ENCODE measurements at regions not wholly inside any gene's neighbourhood (a gene's known extent, or its start where the extent isn't known, plus 50 kb on each side); places are given as distances from the start of the nearest gene placed in this dataset.
A peak's percentile ranks its signal among the peaks of the same experiment; 100 is the strongest.

GRCh38 chr2:64196963-64197362 is 52.7 kb upstream of the PELI1 start:
- no peak for DNase-seq

DNA sequence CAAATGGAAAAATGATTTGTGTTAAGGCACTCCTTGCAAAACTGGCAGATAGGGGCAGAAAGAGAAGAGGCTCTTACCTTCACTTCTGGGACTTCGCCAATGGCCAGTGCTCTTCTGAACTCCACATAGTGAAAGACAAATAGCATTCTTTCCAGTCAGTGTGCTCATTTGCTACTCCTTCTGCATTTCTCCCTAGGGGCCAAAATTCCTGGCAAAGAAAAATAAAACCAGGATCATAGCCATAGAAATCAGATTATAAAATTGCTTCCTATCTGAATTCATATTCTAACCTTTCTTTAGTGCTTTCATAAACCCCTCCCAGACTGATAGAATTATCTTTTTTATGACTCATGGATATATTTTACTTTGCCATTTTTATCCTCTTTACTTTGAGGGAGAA is 56.9 kb upstream of the PELI1 start:
- no peak for DNase-seq

GRCh38 chr2:64202206-64202845 is 58.1 kb upstream of the PELI1 start:
- peak; percentile 52 for DNase-seq

DNA sequence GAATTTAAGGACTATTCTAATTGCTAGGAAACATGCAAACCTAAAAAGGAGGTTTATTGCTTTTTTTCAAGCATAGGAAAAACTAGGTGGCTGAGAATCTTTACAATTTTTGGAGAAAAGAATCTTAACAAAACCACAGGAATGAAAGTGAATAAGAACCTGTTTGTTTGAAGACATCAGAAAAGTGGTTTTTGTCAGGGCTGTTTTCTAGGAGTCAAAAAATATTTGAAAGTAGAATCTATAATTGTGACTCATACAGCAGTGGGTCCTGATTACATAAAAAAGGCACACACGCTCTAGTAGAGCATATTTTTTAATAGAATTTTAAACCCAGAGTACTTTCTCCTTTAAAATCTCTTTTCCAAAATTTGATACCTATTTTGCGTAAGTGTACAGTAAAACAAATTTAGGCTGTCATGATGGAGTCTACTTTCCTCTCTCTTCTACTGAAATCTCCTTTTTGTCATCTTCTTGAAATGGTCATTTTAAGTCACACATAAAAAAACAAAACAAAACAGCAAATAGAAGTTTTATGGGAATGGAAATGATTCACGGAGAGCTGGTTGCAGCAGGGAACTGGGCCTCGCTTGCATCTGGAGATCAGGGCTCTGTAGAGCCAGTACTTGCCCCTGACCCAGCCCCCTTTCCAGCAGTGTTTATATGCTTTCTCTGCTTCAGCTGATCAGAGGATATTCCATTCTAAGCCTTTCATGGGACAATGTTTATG is 59.1 kb upstream of the PELI1 start:
- DNase-seq, result no peak

GRCh38 chr2:64203858-64204632 is 59.8 kb upstream of the PELI1 start:
- peak; percentile 83 for DNase-seq

- DNase-seq, result no peak
These were observed 60.5 kb upstream of the PELI1 start for GRCh38 chr2:64204703-64205102.

DNA sequence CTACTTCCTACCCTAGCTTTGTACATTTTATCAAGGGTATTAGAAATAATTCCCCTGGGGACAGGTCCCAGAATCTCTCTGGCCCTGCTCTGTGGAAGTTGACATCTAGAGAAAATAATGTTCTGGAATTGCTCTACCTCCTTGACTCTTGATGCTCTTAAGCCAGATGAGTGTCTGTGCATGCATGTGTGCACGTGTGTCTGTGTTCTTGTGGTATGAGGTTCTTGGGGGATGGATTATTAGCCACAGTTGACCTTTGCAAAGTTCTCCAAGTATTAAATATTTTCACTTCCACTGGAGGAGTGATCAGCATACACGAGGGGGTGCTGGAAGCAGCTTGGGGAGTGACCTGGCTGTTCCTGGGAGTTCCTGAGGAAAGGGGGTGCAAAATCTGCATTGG is 61.2 kb upstream of the PELI1 start:
- DNase-seq, result no peak

GRCh38 chr2:64207573-64207972 is 63.4 kb upstream of the PELI1 start:
- DNase-seq, result peak; percentile 59

DNA sequence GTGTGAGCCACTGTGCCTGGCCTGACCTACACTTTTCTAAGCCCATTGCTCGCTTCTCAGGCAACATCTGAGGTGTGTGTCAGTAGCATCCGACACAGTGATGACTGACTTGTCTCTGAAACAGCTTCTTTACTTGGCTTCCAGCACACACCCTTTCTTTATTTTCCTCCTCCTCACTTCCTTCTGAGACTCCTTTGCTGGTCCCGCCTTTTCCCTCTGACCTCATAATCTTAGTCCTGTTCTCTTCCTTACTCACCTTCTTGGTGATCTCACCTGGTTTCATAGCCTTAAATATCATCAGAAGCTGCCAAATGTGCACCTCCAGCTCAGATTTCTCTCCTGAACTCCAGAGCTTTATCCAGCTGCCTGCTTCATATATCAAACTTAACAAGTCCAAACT is 66.6 kb upstream of the PELI1 start:
- no peak for DNase-seq

GRCh38 chr2:64211276-64211921 is 67.2 kb upstream of the PELI1 start:
- DNase-seq, result no peak

DNA sequence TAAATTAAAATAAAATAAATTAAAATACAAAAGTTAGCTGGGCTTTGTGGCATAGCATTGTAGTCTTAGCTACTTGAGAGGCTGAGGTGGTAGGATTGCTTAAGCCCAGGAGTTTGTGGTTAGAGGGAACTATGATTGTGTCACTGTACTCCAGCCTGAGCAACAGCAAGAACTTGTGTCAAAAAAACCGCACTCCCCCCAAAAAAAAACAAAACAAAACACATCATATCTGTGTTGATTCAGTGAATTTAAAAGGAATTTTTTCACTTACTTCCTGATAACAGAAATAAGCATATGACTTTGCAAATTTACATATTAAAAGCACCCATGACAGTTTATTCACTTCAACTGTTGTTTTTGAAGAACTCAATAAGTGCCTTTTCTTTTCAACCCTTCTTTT is 68.1 kb upstream of the PELI1 start:
- peak; percentile 61 for DNase-seq

GRCh38 chr2:64212801-64213321 is 68.6 kb upstream of the PELI1 start:
- DNase-seq, result no peak

DNA sequence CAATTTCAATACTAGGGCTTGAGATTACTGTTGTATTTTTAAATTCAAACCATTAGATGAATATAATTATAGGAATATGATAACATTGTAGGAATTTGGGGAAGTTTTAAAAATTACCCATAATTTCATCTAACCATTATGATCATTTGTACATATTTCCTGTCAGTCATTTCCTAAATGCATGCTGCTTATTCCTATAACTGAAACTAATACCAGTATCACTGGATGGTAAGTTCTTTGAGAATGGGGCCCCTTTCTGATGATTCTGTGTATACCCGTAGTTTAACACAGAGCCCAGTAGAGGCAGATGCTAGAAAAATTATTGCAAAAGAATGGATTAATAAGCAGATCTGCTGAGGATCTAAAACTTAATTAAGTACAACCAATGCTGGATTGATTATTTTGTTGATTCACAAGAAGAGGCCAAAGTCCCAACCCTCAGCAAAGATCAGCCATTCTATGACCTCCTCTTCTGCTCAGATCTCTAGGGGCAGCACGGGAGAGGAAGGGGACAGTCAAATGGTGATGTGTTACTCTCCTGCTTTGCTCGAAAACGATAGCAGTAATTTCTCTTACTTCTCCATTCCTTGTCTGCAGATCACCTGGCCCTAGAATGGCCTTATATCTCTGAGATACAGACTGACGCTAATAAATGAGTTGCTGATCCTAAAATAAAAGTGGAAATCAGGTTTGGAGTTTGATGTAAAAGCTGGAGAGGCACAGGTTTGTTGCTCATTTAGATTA is 69.5 kb upstream of the PELI1 start:
- DNase-seq, result no peak

DNA sequence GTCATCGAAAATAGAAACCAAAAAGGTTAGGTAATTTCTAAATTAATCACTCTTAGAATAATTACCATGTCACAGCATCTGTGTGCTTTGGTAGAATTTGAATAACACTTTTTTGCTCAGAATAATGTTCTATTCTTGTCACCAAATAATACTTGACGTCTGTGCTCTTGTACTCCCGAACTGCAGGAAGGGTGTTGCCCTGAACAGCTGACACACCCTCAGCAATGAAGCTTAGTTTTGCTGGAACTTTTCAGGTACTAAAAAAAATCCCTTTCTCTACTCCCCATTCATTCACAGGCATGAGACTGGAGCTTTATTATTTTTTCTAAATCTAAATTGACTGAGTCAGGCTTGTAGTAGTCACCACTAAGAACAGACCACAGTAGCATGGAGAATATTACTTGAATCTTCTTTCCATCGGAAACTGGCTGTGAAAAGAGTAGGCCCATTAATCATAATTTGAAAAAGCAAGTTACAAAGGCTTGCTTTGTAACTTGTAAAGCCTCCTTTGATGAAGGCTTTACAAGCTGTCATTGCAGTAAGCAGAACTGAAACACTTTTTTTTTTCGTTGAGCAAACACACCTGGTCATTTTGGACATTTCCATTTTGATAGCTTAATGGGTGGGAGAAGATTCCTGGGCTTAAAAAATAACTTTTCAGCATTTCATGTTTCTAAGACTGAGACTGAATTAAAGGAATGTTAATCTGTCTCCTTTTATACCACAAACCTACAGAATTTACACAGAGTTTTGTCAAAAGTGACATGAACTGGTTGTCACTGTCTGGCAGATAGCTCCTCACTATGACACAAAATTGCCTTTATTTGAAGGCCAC is 70.3 kb upstream of the PELI1 start:
- peak; percentile 68 for DNase-seq

DNA sequence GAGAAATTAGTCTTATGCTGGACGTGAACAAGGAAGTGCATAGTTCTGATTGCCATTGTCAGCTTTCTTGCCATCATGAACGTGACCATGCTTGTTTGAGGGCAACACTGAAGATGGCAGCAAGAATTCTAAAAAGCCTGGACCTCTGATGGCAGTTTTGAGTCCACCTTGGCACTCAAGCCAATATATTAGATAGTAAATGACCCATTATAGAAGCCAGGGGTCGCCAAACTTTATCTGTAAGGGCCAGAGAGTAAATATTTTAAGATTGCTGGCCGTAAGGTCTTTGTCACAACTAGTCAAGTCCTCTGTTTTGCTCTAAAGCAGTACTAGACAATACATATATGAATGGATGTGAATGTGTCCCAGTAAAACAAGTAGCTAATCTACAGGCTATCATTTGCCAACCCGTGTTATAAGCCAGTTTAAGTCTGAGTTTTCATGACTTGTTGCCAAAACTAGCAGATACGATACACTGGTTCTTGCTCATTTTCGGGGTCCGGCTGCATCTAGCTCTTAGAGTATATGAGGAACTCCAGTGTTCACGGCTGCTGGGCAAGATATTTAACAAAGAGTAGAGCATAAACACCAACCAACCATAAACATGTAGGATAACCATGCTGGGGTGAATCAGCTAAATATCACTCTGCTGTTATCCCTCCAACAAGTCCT is 73.1 kb upstream of the PELI1 start:
- no peak for DNase-seq

DNA sequence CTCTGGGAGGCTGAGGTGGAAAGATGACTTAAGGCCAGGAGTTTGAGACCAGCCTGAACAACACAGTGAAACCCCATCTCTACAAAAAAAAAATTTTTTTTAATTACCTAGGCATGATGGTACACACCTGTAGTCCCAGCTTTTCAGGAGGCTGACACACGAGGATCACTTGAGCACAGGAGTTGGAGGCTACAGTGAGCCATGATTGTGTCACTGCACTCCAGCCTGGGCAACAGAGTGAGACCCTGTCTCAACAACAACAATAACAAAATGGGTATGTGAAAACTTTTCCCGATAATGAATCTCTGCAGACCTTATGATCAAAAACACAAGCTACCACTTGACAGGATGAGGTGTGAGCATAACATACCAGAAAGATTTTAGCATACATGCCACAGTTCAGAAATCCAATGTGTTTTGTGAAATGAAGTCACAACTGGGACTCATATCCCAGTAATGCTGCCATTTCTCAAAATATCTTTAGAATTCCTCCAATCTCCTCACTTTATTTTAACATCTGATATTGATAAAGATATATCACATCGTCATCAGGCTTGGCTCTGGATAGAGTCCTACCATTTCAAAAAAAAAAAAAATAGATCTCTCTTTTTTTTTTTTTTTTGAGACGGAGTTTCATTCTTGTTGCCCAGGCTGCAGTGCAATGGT is 74.0 kb upstream of the PELI1 start:
- no peak for DNase-seq

- no peak for DNase-seq
These were observed 74.9 kb upstream of the PELI1 start for GRCh38 chr2:64219149-64219548.

GRCh38 chr2:64220265-64220664 is 76.0 kb upstream of the PELI1 start:
- no peak for DNase-seq

DNA sequence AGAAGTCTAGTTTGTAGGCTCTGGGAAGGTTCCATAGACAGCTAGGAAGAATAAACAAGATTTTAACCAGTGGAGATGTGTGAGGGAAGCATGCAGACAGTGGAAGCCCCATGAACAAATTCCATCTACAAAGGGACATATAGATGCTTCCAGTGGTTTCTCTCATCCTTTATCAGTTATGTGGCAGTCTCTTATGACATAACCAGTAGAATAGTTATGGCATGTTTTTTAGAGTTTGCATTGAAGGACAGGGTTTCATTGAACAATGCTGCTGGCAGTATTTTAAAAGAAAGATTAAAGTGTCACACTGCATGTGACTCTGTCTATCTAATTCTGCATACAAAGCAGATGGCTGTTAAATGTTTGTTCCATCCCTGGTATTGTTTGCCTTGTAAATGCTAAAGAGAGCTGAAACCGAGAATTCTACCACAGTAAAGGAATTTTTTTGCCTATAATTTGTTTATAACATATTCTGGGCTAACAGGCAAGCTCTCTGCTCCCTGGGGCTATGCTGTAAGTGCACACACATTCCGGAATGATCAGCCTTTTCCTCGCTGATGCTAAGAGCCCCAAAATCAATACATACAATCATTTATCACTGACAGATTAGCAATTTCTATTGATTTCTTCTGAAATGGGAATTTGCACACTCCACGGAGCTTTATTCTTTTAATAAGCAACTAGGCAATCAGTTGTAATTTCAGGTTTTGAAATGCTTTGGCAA is 76.8 kb upstream of the PELI1 start:
- no peak for DNase-seq

GRCh38 chr2:64221935-64222334 is 77.7 kb upstream of the PELI1 start:
- no peak for DNase-seq

All from CD4-positive, alpha-beta T cell treated with Interleukin-12 subunit alpha and Interleukin-12 subunit beta, for 1 hour (primary cell).